Sigmoid colon (tissue), 4 donors: ENCODE measurements at regions not wholly inside any gene's neighbourhood (a gene's known extent, or its start where the extent isn't known, plus 50 kb on each side); places are given as distances from the start of the nearest gene placed in this dataset.

Experiments
- EP300 ChIP-seq, 4 donors: sonication (generic); formaldehyde crosslinking; IDR thresholded peaks; one replicate each; pipeline ENCODE4 v1.6.1; 2017; ENCODE audit warnings: antibody characterized with exemption in 4 of 4
- POLR2A ChIP-seq, 2 donors: fragments of 450-650 bp; IDR thresholded peaks; one replicate each; pipeline ENCODE4 v1.6.1; 2016; ENCODE audit warnings: antibody characterized with exemption in 2 of 2, mild to moderate bottlenecking in 2 of 2, moderate library complexity in 2 of 2
- TF ChIP-seq, protein P1 (sequence below), 4 experiments: fragments of 450-650 bp in 3 of 4; fragments of 200-600 bp in 1 of 4; IDR thresholded peaks; one replicate each; pipeline ENCODE4 v1.5.1; 2016 to 2019; ENCODE audit warnings: antibody characterized with exemption in 4 of 4, mild to moderate bottlenecking in 3 of 4, moderate library complexity in 2 of 4

- TF ChIP-seq POLR2A (IDR thresholded peaks at IDR 0.05), result no peak
- TF ChIP-seq EP300 (IDR thresholded peaks at IDR 0.05), result no peak
- TF ChIP-seq, protein P1, sequence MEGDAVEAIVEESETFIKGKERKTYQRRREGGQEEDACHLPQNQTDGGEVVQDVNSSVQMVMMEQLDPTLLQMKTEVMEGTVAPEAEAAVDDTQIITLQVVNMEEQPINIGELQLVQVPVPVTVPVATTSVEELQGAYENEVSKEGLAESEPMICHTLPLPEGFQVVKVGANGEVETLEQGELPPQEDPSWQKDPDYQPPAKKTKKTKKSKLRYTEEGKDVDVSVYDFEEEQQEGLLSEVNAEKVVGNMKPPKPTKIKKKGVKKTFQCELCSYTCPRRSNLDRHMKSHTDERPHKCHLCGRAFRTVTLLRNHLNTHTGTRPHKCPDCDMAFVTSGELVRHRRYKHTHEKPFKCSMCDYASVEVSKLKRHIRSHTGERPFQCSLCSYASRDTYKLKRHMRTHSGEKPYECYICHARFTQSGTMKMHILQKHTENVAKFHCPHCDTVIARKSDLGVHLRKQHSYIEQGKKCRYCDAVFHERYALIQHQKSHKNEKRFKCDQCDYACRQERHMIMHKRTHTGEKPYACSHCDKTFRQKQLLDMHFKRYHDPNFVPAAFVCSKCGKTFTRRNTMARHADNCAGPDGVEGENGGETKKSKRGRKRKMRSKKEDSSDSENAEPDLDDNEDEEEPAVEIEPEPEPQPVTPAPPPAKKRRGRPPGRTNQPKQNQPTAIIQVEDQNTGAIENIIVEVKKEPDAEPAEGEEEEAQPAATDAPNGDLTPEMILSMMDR (IDR thresholded peaks at IDR 0.05), result no peak
Observed at GRCh38 chr11:129316781-129317180, 58.9 kb upstream of the BARX2 start.
